Epithelial cell of esophagus (primary cell): ENCODE measurements at regions not wholly inside any gene's neighbourhood (a gene's known extent, or its start where the extent isn't known, plus 50 kb on each side); places are given as distances from the start of the nearest gene placed in this dataset.
A peak's percentile ranks its signal among the peaks of the same experiment; 100 is the strongest.
"Not testable (repeated sequence)": the region's sequence is repeated elsewhere in the genome, so short reads cannot be mapped to it uniquely, and the experiment has no call there.

Experiments
- DNase-seq: peaks from one replicate; pipeline ENCODE4 v3.0.0; 2010; ENCODE audit warnings: low read depth
- H3K4me3 ChIP-seq: 2 replicates; pipeline ENCODE4 v1.5.1; 2011; ENCODE audit warnings: mild to moderate bottlenecking, low read length, control low read depth
- CTCF ChIP-seq: IDR thresholded peaks from 2 replicates; pipeline ENCODE4 v1.5.1; 2011; ENCODE audit warnings: low read depth, mild to moderate bottlenecking, low read length, control low read depth, inconsistent platforms; ENCODE audit not compliant: insufficient read depth; ENCODE audit errors: missing control alignments

- no peak overlapping the region for H3K4me3 ChIP-seq
- DNase-seq = no peak
- no peak for TF ChIP-seq CTCF
Observed at GRCh38 chr20:11995805-11996567, 78.3 kb downstream of the BTBD3 start.

- H3K4me3 ChIP-seq, DNase-seq: not testable (repeated sequence)
Observed at GRCh38 chr20:12004776-12005175, 87.1 kb downstream of the BTBD3 start.

GRCh38 chr20:12012241-12013222 lies 94.8 kb downstream of the BTBD3 start:
- H3K4me3 ChIP-seq = no peak overlapping the region
- peak; percentile 70 for DNase-seq
- peak; percentile 100 for TF ChIP-seq CTCF

- no peak for TF ChIP-seq CTCF
- H3K4me3 ChIP-seq = no peak overlapping the region
- DNase-seq = no peak
Observed at GRCh38 chr20:12014276-12014675, 96.6 kb downstream of the BTBD3 start.

- TF ChIP-seq CTCF = no peak
- H3K4me3 ChIP-seq = no peak overlapping the region
- DNase-seq = no peak
Observed at GRCh38 chr20:12014736-12015135, 97.0 kb downstream of the BTBD3 start.

GRCh38 chr20:12016291-12016690 lies 98.6 kb downstream of the BTBD3 start:
- no peak overlapping the region for H3K4me3 ChIP-seq
- no peak for DNase-seq
- TF ChIP-seq CTCF = no peak

GRCh38 chr20:12019715-12020114 lies 102.0 kb downstream of the BTBD3 start:
- DNase-seq = no peak
- no peak for TF ChIP-seq CTCF
- H3K4me3 ChIP-seq = no peak overlapping the region
